HEK293 (cell line): ENCODE measurements at regions not wholly inside any gene's neighbourhood (a gene's known extent, or its start where the extent isn't known, plus 50 kb on each side); places are given as distances from the start of the nearest gene placed in this dataset.

Experiments
- CTCF ChIA-PET: fragments of 350-600 bp; formaldehyde crosslinking; extraction: SDS; loops from one replicate; lab custom pipeline; 2021; ENCODE audit warnings: antibody characterized with exemption; lab: Yijun Ruan, JAX
- POLR2A ChIA-PET: fragments of 300-600 bp; formaldehyde crosslinking; extraction: SDS; loops from one replicate; lab custom pipeline; 2020; ENCODE audit warnings: antibody characterized with exemption, inconsistent platforms; lab: Yijun Ruan, JAX
- H3K27ac ChIP-seq: fragments of 200-500 bp; sonication (Bioruptor generic); 2 replicates; pipeline ENCODE4 v1.5.1; 2014; ENCODE audit warnings: low read depth, low read length, control low read depth, inconsistent platforms; ENCODE audit errors: extremely low read depth
- H3K36me3 ChIP-seq, 2 experiments: fragments of 200-500 bp in 1 of 2; sonication (Bioruptor generic) in 1 of 2; 1 replicate in 1 of 2; 2 replicates in 1 of 2; pipeline ENCODE4 v1.5.1; 2014 to 2017; ENCODE audit warnings: inconsistent platforms in 2 of 2, low read length in 2 of 2; ENCODE audit not compliant: control insufficient read depth in 2 of 2, insufficient read depth in 1 of 2
- H3K4me1 ChIP-seq: fragments of 200-500 bp; sonication (Bioruptor generic); 2 replicates; pipeline ENCODE4 v1.5.1; 2014; ENCODE audit warnings: mild to moderate bottlenecking, low read length, inconsistent platforms; ENCODE audit not compliant: control insufficient read depth, insufficient read depth
- H3K4me3 ChIP-seq: 2 replicates; pipeline ENCODE4 v1.5.1; 2011; ENCODE audit warnings: low read depth, mild to moderate bottlenecking, control low read depth, low read length, moderate library complexity
- H3K9me3 ChIP-seq: fragments of 200-500 bp; sonication (Bioruptor generic); 2 replicates; pipeline ENCODE4 v1.5.1; 2014; ENCODE audit warnings: low read depth, low read length, inconsistent platforms; ENCODE audit not compliant: control insufficient read depth, insufficient read depth
- ATF2 ChIP-seq: fragments of 450-650 bp; formaldehyde crosslinking; IDR thresholded peaks from 2 replicates; pipeline ENCODE4 v1.5.1; 2016; ENCODE audit warnings: missing biosample characterization, missing genetic modification characterization, low read depth
- GLI4 ChIP-seq: fragments of 450-650 bp; formaldehyde crosslinking; IDR thresholded peaks from 2 replicates; pipeline ENCODE4 v1.5.1; 2016; ENCODE audit warnings: missing biosample characterization, missing genetic modification characterization
- HOXC10 ChIP-seq: sonication (generic); formaldehyde crosslinking; IDR thresholded peaks from 2 replicates; pipeline ENCODE4 v1.8.1; 2023; ENCODE audit warnings: mild to moderate bottlenecking, missing genetic modification reagents
- PRDM4 ChIP-seq: fragments of 450-650 bp; formaldehyde crosslinking; IDR thresholded peaks from 2 replicates; pipeline ENCODE4 v1.5.1; 2017; ENCODE audit warnings: missing biosample characterization, missing genetic modification characterization
- SALL2 ChIP-seq: fragments of 450-650 bp; formaldehyde crosslinking; IDR thresholded peaks from 2 replicates; pipeline ENCODE4 v1.5.0; 2017; ENCODE audit warnings: missing biosample characterization, mild to moderate bottlenecking, missing genetic modification characterization, borderline replicate concordance
- SCRT1 ChIP-seq: fragments of 450-650 bp; formaldehyde crosslinking; IDR thresholded peaks from 2 replicates; pipeline ENCODE4 v1.5.1; 2016; ENCODE audit warnings: missing biosample characterization, missing genetic modification characterization, borderline replicate concordance
- SP3 ChIP-seq: fragments of 450-650 bp; formaldehyde crosslinking; IDR thresholded peaks from 2 replicates; pipeline ENCODE4 v1.5.1; 2016; ENCODE audit warnings: missing biosample characterization, missing genetic modification characterization
- ZBTB8A ChIP-seq: fragments of 450-650 bp; formaldehyde crosslinking; IDR thresholded peaks from 2 replicates; pipeline ENCODE4 v1.5.1; 2016; ENCODE audit warnings: missing biosample characterization, missing genetic modification characterization
- ZNF16 ChIP-seq: fragments of 450-650 bp; formaldehyde crosslinking; IDR thresholded peaks from 2 replicates; pipeline ENCODE4 v1.5.1; 2016; ENCODE audit warnings: low read depth, missing biosample characterization, missing genetic modification characterization
- ZNF37A ChIP-seq: fragments of 450-650 bp; IDR thresholded peaks from 2 replicates; pipeline ENCODE4 v1.5.1; 2018; ENCODE audit warnings: missing biosample characterization, missing genetic modification characterization
- ZNF510 ChIP-seq: fragments of 450-650 bp; formaldehyde crosslinking; IDR thresholded peaks from 2 replicates; pipeline ENCODE4 v1.5.1; 2018; ENCODE audit warnings: mild to moderate bottlenecking, missing genetic modification characterization, missing biosample characterization; ENCODE audit not compliant: insufficient replicate concordance
- ZNF596 ChIP-seq: fragments of 450-650 bp; IDR thresholded peaks from 2 replicates; pipeline ENCODE4 v1.5.0; 2018; ENCODE audit warnings: missing biosample characterization, mild to moderate bottlenecking, missing genetic modification characterization, moderate library complexity
- ZNF701 ChIP-seq: fragments of 450-650 bp; formaldehyde crosslinking; IDR thresholded peaks from 2 replicates; pipeline ENCODE4 v1.5.1; 2016; ENCODE audit warnings: missing biosample characterization, missing genetic modification characterization
- ZNF747 ChIP-seq: fragments of 450-650 bp; formaldehyde crosslinking; IDR thresholded peaks from 2 replicates; pipeline ENCODE4 v1.5.1; 2016; ENCODE audit warnings: missing biosample characterization, missing genetic modification characterization
- ZNF76 ChIP-seq: fragments of 450-650 bp; formaldehyde crosslinking; IDR thresholded peaks from 2 replicates; pipeline ENCODE4; 2016; ENCODE audit warnings: low read depth, missing biosample characterization, missing genetic modification characterization, borderline replicate concordance
- ZNF776 ChIP-seq: fragments of 450-650 bp; formaldehyde crosslinking; IDR thresholded peaks from 2 replicates; pipeline ENCODE4 v1.5.0; 2017; ENCODE audit warnings: missing biosample characterization, missing genetic modification characterization, borderline replicate concordance
- ZNF843 ChIP-seq: fragments of 450-650 bp; formaldehyde crosslinking; IDR thresholded peaks from 2 replicates; pipeline ENCODE4 v1.5.1; 2016; ENCODE audit warnings: missing biosample characterization, missing genetic modification characterization
- ZSCAN16 ChIP-seq: fragments of 450-650 bp; formaldehyde crosslinking; IDR thresholded peaks from 2 replicates; pipeline ENCODE4 v1.5.1; 2016; ENCODE audit warnings: missing biosample characterization, missing genetic modification characterization
- TF ChIP-seq, protein P1 (sequence below): fragments of 450-650 bp; formaldehyde crosslinking; IDR thresholded peaks from 2 replicates; pipeline ENCODE4 v1.5.1; 2016; ENCODE audit warnings: missing biosample characterization, missing genetic modification characterization
- TF ChIP-seq, protein P2 (sequence below): fragments of 450-650 bp; formaldehyde crosslinking; IDR thresholded peaks from 2 replicates; pipeline ENCODE4 v1.5.1; 2016; ENCODE audit warnings: missing biosample characterization, missing genetic modification characterization

DNA sequence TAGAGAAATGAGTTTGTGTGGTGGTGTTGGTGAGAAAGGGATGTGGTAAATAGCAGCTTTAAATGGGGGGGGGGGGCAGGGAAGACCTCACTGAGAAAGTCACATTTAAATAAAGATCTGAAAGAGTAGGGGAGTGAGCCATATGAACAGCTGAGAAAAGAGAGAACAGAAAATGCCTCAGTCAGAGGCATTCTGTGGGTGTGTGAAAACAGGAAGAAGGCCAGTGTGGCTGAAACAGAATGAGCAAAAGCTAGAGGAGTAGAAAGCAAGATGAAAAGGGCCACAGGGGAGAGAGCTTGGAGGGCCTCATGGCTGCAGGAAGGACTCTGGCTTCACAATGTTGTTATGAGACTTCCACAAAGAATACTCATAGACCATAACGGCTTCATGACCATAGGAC lies 783.3 kb downstream of the ZPLD1 start:
- no peaks in the 10 kb centered on the region for H3K36me3 ChIP-seq
- ChIA-PET CTCF (no interaction called here), POLR2A (no interaction called here)
- no peak overlapping the region for H3K27ac ChIP-seq
- no peak overlapping the region for H3K4me3 ChIP-seq
- no peak for TF ChIP-seq ZNF596
- TF ChIP-seq ZNF76 = no peak
- TF ChIP-seq SALL2 (tag by site-specific recombination) = no peak
- TF ChIP-seq SCRT1 (tag by site-specific recombination) = no peak
- no peak for TF ChIP-seq PRDM4
- TF ChIP-seq, protein P1, sequence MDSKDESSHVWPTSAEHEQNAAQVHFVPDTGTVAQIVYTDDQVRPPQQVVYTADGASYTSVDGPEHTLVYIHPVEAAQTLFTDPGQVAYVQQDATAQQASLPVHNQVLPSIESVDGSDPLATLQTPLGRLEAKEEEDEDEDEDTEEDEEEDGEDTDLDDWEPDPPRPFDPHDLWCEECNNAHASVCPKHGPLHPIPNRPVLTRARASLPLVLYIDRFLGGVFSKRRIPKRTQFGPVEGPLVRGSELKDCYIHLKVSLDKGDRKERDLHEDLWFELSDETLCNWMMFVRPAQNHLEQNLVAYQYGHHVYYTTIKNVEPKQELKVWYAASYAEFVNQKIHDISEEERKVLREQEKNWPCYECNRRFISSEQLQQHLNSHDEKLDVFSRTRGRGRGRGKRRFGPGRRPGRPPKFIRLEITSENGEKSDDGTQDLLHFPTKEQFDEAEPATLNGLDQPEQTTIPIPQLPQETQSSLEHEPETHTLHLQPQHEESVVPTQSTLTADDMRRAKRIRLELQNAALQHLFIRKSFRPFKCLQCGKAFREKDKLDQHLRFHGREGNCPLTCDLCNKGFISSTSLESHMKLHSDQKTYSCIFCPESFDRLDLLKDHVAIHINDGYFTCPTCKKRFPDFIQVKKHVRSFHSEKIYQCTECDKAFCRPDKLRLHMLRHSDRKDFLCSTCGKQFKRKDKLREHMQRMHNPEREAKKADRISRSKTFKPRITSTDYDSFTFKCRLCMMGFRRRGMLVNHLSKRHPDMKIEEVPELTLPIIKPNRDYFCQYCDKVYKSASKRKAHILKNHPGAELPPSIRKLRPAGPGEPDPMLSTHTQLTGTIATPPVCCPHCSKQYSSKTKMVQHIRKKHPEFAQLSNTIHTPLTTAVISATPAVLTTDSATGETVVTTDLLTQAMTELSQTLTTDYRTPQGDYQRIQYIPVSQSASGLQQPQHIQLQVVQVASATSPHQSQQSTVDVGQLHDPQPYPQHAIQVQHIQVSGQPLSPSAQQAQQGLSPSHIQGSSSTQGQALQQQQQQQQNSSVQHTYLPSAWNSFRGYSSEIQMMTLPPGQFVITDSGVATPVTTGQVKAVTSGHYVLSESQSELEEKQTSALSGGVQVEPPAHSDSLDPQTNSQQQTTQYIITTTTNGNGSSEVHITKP (tag by site-specific recombination) = no peak
- no peak for TF ChIP-seq ZNF776 (tag by site-specific recombination)
- TF ChIP-seq ZNF510 (tag by site-specific recombination) = no peak
- no peak for TF ChIP-seq ZSCAN16 (tag by site-specific recombination)
- no peak for TF ChIP-seq ZNF701
- no peak for TF ChIP-seq SP3 (tag by site-specific recombination)
- TF ChIP-seq, protein P2, sequence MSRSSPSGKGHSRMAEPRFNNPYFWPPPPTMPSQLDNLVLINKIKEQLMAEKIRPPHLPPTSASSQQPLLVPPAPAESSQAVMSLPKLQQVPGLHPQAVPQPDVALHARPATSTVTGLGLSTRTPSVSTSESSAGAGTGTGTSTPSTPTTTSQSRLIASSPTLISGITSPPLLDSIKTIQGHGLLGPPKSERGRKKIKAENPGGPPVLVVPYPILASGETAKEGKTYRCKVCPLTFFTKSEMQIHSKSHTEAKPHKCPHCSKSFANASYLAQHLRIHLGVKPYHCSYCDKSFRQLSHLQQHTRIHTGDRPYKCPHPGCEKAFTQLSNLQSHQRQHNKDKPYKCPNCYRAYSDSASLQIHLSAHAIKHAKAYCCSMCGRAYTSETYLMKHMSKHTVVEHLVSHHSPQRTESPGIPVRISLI (tag by site-specific recombination) = no peak
- TF ChIP-seq ZBTB8A = no peak
- TF ChIP-seq ZNF37A (tag by site-specific recombination) = no peak
- TF ChIP-seq ZNF843 = no peak
- no peak for TF ChIP-seq ATF2
- TF ChIP-seq ZNF747 = no peak
- no peak for TF ChIP-seq GLI4 (tag by site-specific recombination)
- no peak for TF ChIP-seq HOXC10
- TF ChIP-seq ZNF16 (tag by site-specific recombination) = no peak
- no peaks in the 10 kb centered on the region for H3K9me3 ChIP-seq
- no peaks in the 10 kb centered on the region for H3K4me1 ChIP-seq
